ENCODE measurements at regions not wholly inside any gene's neighbourhood (a gene's known extent, or its start where the extent isn't known, plus 50 kb on each side); places are given as distances from the start of the nearest gene placed in this dataset.

- no peak for DNase-seq (ENCODE audit: low read depth)
Observed at GRCh38 chr13:33544308-33544707, 258.8 kb upstream of the STARD13 start.

GRCh38 chr13:33545492-33545891, 259.9 kb upstream of the STARD13 start:
- DNase-seq (ENCODE audit: low read depth), result no peak
- ChIA-PET POLR2A (no interaction called here), CTCF (interaction anchor here (1.9 to 3.2 kb wide), 2 partner anchors 178 to 179 kb away, joined by 11 to 38 read pairs; no protein-coding TSS in a partner anchor)
- no peak overlapping the region for H3K4me3 ChIP-seq (ENCODE audit: low read depth, low read length)
- no peaks in the 10 kb centered on the region for H3K27me3 ChIP-seq (ENCODE audit: control insufficient read depth, insufficient read depth, low read length)
- TF ChIP-seq CTCF (IDR thresholded peaks at IDR 0.05; ENCODE audit: insufficient read depth, low read depth, low read length), result no peak
- no peaks in the 10 kb centered on the region for H3K36me3 ChIP-seq (ENCODE audit: control insufficient read depth, insufficient read depth, low read length)

More at GRCh38 chr13:33544308-33544707, 258.8 kb upstream of the STARD13 start:
- ChIA-PET POLR2A (interaction anchor here (0.6 kb wide), 1 partner anchor 38 kb away, joined by 5 read pairs; no protein-coding TSS in a partner anchor), CTCF (interaction anchor here (0.7 to 3.2 kb wide), 3 partner anchors 177 to 958 kb away, joined by 3 to 38 read pairs (median 3); partner anchors contain the start of gene PDS5B)
- no peak for TF ChIP-seq CTCF (IDR thresholded peaks at IDR 0.05; ENCODE audit: insufficient read depth, low read depth, low read length)
- Histone ChIP-seq H3K27me3 (ENCODE audit: control insufficient read depth, insufficient read depth, low read length) (no peaks in the 10 kb centered on the region), H3K36me3 (ENCODE audit: control insufficient read depth, insufficient read depth, low read length) (no peaks in the 10 kb centered on the region), H3K4me3 (ENCODE audit: low read depth, low read length) (no peak overlapping the region)

DNA sequence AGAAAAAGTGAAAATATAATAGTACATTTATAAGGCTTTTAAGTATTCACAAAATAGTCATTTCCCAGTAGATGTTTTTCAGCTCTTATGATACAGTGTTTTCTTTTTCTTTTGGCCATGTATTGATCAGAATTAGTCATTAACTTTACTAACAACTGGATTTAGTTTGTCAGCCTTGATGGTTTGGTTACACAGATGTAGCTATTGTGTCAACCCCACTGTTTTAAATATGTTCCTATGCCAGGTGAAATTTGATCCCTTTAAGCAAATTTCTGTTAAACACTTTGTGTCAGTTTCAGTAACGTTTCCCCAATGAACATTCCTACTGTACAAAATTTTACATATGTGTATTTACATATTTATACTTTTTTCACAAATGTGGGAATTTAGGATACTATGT, 261.5 kb upstream of the STARD13 start:
- Histone ChIP-seq H3K27me3 (ENCODE audit: control insufficient read depth, insufficient read depth, low read length) (no peaks in the 10 kb centered on the region), H3K4me3 (ENCODE audit: low read depth, low read length) (no peak overlapping the region), H3K36me3 (ENCODE audit: control insufficient read depth, insufficient read depth, low read length) (no peaks in the 10 kb centered on the region)
- ChIA-PET CTCF (interaction anchor here (0.9 to 1.9 kb wide), 2 partner anchors 177 to 1618 kb away, joined by 3 to 11 read pairs; no protein-coding TSS in a partner anchor), POLR2A (no interaction called here)
- DNase-seq (ENCODE audit: low read depth), result no peak
- TF ChIP-seq CTCF (IDR thresholded peaks at IDR 0.05; ENCODE audit: insufficient read depth, low read depth, low read length), result no peak

GRCh38 chr13:33548069-33548468, 262.5 kb upstream of the STARD13 start:
- ChIA-PET CTCF (interaction anchor here (1.0 kb wide), 1 partner anchor 175 kb away, joined by 3 read pairs; no protein-coding TSS in a partner anchor), POLR2A (no interaction called here)
- DNase-seq (ENCODE audit: low read depth), result no peak
- Histone ChIP-seq H3K36me3 (ENCODE audit: control insufficient read depth, insufficient read depth, low read length) (no peaks in the 10 kb centered on the region), H3K27me3 (ENCODE audit: control insufficient read depth, insufficient read depth, low read length) (no peaks in the 10 kb centered on the region), H3K4me3 (ENCODE audit: low read depth, low read length) (no peak overlapping the region)
- no peak for TF ChIP-seq CTCF (IDR thresholded peaks at IDR 0.05; ENCODE audit: insufficient read depth, low read depth, low read length)

DNA sequence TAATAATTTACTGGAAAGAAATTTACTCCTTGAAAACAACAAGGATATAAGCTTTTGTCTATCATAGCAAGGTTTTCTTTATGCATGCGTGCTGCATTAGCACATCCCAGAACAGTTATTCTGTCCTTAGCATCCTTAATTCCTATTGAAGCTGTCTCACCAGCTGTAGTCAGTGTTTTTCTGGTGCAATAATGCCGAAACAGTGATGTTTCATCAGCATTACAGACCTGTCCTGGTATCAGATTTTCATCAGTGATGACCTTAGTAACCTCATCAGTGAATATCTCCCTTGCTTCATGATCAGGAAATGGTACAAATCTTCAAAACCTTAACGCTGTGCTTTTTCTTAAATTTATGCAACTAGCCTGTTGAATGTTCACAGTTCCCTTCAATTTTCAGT, 264.7 kb upstream of the STARD13 start:
- ChIA-PET POLR2A (no interaction called here), CTCF (no interaction called here)
- no peak for DNase-seq (ENCODE audit: low read depth)
- Histone ChIP-seq H3K27me3 (ENCODE audit: control insufficient read depth, insufficient read depth, low read length) (no peaks in the 10 kb centered on the region), H3K4me3 (ENCODE audit: low read depth, low read length) (no peak overlapping the region), H3K36me3 (ENCODE audit: control insufficient read depth, insufficient read depth, low read length) (no peaks in the 10 kb centered on the region)
- no peak for TF ChIP-seq CTCF (IDR thresholded peaks at IDR 0.05; ENCODE audit: insufficient read depth, low read depth, low read length)

Measured in BJ (cell line).